OCI-LY3 (cell line): ENCODE measurements at regions not wholly inside any gene's neighbourhood (a gene's known extent, or its start where the extent isn't known, plus 50 kb on each side); places are given as distances from the start of the nearest gene placed in this dataset.
"Not testable (repeated sequence)": the region's sequence is repeated elsewhere in the genome, so short reads cannot be mapped to it uniquely, and the experiment has no call there.

Experiments used
- H2AFZ ChIP-seq: fragments of 200-600, 300-600 bp; shearing (Covaris generic); 2 replicates; pipeline ENCODE4 v1.6.0; 2014; ENCODE audit warnings: antibody characterized with exemption, low read depth, low read length
- H3K27ac ChIP-seq: fragments of 200-600, 300-600 bp; sonication (generic); 2 replicates; pipeline ENCODE4 v1.5.1; 2014; ENCODE audit warnings: mild to moderate bottlenecking, low read length, moderate library complexity, mixed read lengths
- H3K27me3 ChIP-seq: fragments of 200-600, 300-600 bp; sonication (generic); 2 replicates; pipeline ENCODE4 v1.6.1; 2014; ENCODE audit warnings: low read depth, low read length, mixed read lengths
- H3K36me3 ChIP-seq: fragments of 200-600, 300-600 bp; sonication (generic); replicated peaks from 2 replicates; pipeline ENCODE3; 2014; ENCODE audit warnings: low read depth, low read length, mixed read lengths
- H3K4me1 ChIP-seq: fragments of 300-600, 200-600 bp; sonication (generic); 2 replicates; pipeline ENCODE4 v1.6.1; 2014; ENCODE audit warnings: low read length, mixed read lengths
- H3K4me2 ChIP-seq: fragments of 200-600, 300-600 bp; sonication (generic); 2 replicates; pipeline ENCODE4 v1.6.1; 2014; ENCODE audit warnings: low read length, mixed read lengths
- H3K4me3 ChIP-seq: fragments of 300-600, 200-600 bp; sonication (generic); 2 replicates; pipeline ENCODE4 v1.5.1; 2014; ENCODE audit warnings: antibody characterized with exemption, mild to moderate bottlenecking, low read length, moderate library complexity
- H3K79me2 ChIP-seq: fragments of 300-600, 200-600 bp; shearing (Covaris generic); 2 replicates; pipeline ENCODE4 v1.6.1; 2014; ENCODE audit warnings: mild to moderate bottlenecking, low read length, mixed read lengths
- H3K9ac ChIP-seq: fragments of 300-600, 200-600 bp; shearing (Covaris generic); 2 replicates; pipeline ENCODE4 v1.6.0; 2014; ENCODE audit warnings: mild to moderate bottlenecking, low read length, moderate library complexity
- H3K9me3 ChIP-seq: fragments of 200-600, 300-600 bp; shearing (Covaris generic); 2 replicates; pipeline ENCODE4 v1.6.1; 2014; ENCODE audit warnings: low read length, mixed read lengths; ENCODE audit not compliant: insufficient read depth
- H4K20me1 ChIP-seq: fragments of 200-600, 300-600 bp; sonication (generic); 2 replicates; pipeline ENCODE4 v1.6.1; 2016; ENCODE audit warnings: low read length, mixed read lengths; ENCODE audit not compliant: insufficient read depth

- not testable (repeated sequence) for H3K4me2 ChIP-seq, H3K9me3 ChIP-seq, H4K20me1 ChIP-seq, H3K9ac ChIP-seq, H3K27ac ChIP-seq, H3K4me3 ChIP-seq, H3K79me2 ChIP-seq, H3K27me3 ChIP-seq, H3K4me1 ChIP-seq, H2AFZ ChIP-seq, H3K36me3 ChIP-seq
Measured at GRCh38 chr16:16550824-16551223, 171.9 kb downstream of the NPIPA7 start.

DNA sequence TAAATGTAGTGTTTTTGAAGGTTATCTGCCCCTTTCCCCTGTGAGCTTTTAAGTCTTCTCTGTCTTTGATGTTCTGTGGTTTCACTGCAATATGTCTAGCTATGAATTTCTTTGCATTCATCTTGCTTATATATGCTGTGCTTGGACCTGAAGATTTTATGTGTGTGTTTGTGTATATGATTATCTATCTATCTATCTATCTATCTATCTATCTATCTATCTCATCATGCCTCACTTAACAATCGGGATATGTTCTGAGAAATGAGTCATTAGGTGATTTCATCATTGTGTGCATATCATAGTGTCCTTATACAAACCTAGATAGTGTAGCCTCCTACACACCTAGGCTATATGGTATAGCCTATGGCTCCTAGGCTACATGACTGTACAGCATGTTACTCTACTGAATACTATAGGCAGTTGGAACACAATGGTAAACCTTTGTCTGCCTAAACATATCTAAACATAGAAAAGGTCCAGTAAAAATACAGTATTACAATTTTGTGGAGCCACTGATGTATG is 173.9 kb downstream of the NPIPA7 start:
- not testable (repeated sequence) for H3K27me3 ChIP-seq, H3K4me1 ChIP-seq, H3K36me3 ChIP-seq, H2AFZ ChIP-seq, H3K79me2 ChIP-seq, H3K9ac ChIP-seq, H4K20me1 ChIP-seq, H3K4me3 ChIP-seq, H3K4me2 ChIP-seq, H3K9me3 ChIP-seq, H3K27ac ChIP-seq

DNA sequence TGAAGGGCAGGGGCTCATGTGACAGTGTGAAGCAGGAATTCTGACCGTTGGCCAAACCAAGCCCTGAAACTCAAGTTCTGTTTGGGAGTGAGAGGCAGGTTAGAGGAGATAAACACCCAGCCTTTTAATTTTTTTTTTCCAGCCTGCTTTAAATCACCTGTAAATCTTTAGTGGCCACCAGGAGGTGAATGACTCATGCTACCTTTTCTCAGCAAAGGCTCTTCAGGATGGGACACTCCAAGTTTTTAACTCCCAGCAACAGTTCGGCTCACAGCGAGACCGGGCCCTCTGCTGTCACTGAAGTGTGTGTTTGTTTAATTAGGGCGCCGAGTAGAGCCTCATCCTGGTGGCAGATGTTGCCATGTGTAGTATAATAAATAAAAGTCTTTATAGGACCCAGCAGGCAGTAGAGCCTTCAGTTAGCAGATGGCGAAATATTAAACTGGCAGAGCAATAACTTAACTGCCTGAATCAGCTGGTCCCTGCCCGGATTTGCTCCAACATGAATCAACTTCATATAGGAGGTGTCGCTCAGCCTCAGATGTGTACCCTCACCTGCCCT is 180.3 kb downstream of the NPIPA7 start:
- not testable (repeated sequence) for H3K4me3 ChIP-seq, H3K9me3 ChIP-seq, H3K27me3 ChIP-seq, H3K79me2 ChIP-seq, H3K4me1 ChIP-seq, H2AFZ ChIP-seq, H3K4me2 ChIP-seq, H3K9ac ChIP-seq, H4K20me1 ChIP-seq, H3K27ac ChIP-seq, H3K36me3 ChIP-seq

GRCh38 chr16:16561532-16561931 is 182.6 kb downstream of the NPIPA7 start:
- not testable (repeated sequence) for H3K4me2 ChIP-seq, H3K4me3 ChIP-seq

GRCh38 chr16:16563962-16564361 is 185.0 kb downstream of the NPIPA7 start:
- H3K4me1 ChIP-seq, H3K36me3 ChIP-seq, H3K4me3 ChIP-seq, H3K79me2 ChIP-seq, H3K9ac ChIP-seq, H3K9me3 ChIP-seq, H3K27me3 ChIP-seq, H3K4me2 ChIP-seq, H4K20me1 ChIP-seq, H3K27ac ChIP-seq, H2AFZ ChIP-seq: not testable (repeated sequence)

More at GRCh38 chr16:16561532-16561931, 182.6 kb downstream of the NPIPA7 start:
- H3K27ac ChIP-seq, H3K4me1 ChIP-seq, H3K79me2 ChIP-seq, H3K9ac ChIP-seq, H3K36me3 ChIP-seq, H3K27me3 ChIP-seq, H3K9me3 ChIP-seq, H2AFZ ChIP-seq, H4K20me1 ChIP-seq: not testable (repeated sequence)

DNA sequence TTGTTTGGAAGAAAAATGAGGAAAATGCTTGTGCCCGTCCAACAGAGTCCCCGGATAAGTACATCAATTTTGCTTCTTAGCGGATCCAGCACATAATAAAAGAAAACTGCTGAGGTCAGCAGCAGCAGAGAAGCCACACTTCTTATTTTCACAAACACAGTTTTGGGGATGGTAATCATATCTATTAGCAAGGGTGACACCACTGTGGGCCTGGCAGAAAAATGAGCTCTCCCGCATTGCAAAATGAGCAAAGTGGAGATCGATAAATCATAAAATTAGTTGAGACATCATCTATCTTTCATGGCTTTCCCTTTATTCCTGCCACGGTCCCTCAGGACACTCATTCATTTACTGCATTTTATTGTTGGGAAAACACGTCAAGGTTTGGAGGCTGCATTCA is 186.4 kb downstream of the NPIPA7 start:
- H3K79me2 ChIP-seq, H3K4me1 ChIP-seq, H3K27ac ChIP-seq, H4K20me1 ChIP-seq, H3K36me3 ChIP-seq, H2AFZ ChIP-seq, H3K27me3 ChIP-seq, H3K9ac ChIP-seq, H3K4me3 ChIP-seq, H3K9me3 ChIP-seq, H3K4me2 ChIP-seq: not testable (repeated sequence)

GRCh38 chr16:16570055-16570454 is 191.1 kb downstream of the NPIPA7 start:
- H3K27ac ChIP-seq, H3K9me3 ChIP-seq, H3K27me3 ChIP-seq, H3K4me1 ChIP-seq, H3K79me2 ChIP-seq, H3K4me3 ChIP-seq, H4K20me1 ChIP-seq, H3K4me2 ChIP-seq, H3K36me3 ChIP-seq, H3K9ac ChIP-seq, H2AFZ ChIP-seq: not testable (repeated sequence)

- H2AFZ ChIP-seq, H3K27ac ChIP-seq, H3K4me1 ChIP-seq, H3K4me3 ChIP-seq, H3K9ac ChIP-seq, H4K20me1 ChIP-seq, H3K36me3 ChIP-seq, H3K4me2 ChIP-seq, H3K27me3 ChIP-seq, H3K9me3 ChIP-seq, H3K79me2 ChIP-seq: not testable (repeated sequence)
Measured at GRCh38 chr16:16570874-16571273, 191.9 kb downstream of the NPIPA7 start.

GRCh38 chr16:16572130-16572774 is 193.3 kb downstream of the NPIPA7 start:
- not testable (repeated sequence) for H3K9me3 ChIP-seq, H3K27me3 ChIP-seq, H3K4me2 ChIP-seq, H3K4me1 ChIP-seq, H3K4me3 ChIP-seq, H2AFZ ChIP-seq, H3K79me2 ChIP-seq, H4K20me1 ChIP-seq, H3K9ac ChIP-seq, H3K36me3 ChIP-seq, H3K27ac ChIP-seq
